NCI-H510A (cell line): ENCODE measurements at regions not wholly inside any gene's neighbourhood (a gene's known extent, or its start where the extent isn't known, plus 50 kb on each side); places are given as distances from the start of the nearest gene placed in this dataset.

ENCODE experiments used
- DNase-seq: peaks from one replicate; lab custom pipeline; 2025; lab: John Stamatoyannopoulos, UW

DNA sequence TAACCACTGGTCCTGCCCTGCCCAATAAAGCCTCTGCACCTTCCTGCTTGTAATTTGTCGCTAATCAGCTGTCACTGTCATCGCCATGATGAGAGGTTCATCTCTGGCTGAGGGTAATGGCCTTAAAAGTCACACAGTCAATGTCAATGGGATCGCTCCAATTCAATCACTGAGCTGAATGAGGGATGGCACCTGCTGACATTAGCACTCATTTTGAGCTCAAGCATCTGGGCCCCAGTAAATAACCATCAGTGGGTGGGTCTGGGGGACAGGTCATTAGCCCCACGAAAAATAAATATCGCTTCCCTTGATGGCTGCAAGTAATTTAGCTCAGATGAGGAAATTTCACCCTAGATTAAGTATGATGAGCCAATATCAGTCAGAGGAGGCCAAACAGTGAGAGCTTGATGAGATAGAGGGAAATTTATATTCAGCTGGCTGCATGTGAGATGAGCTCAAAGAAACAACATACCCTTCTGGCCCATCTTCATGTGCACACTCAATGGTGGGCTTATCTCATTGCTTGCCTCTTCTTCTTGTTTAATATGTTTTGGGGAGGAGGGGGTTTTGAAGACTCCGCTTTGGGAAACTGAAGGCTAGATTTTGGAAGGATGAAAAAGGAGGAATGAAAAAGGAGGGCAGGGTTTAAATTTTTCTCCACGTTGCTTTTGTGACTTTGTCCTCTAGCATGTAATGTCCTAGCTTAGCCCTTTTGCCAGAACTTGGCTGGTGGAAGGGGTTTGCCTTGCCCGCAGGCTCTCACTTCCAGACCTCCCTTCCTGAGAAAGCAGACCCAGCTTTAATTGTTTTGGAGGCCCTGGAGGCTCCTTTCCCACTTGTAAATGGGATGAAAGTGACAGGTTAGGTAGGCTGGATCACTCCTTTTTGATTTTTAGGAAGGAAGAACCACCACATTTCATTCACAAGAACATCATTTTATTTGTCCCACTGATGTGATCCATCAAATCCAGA is 84.8 kb upstream of the PAQR3 start:
- no peak for DNase-seq

- DNase-seq = no peak
These were observed 83.3 kb upstream of the PAQR3 start for GRCh38 chr4:79022529-79022928.

GRCh38 chr4:79017481-79017880 is 78.2 kb upstream of the PAQR3 start:
- no peak for DNase-seq

DNA sequence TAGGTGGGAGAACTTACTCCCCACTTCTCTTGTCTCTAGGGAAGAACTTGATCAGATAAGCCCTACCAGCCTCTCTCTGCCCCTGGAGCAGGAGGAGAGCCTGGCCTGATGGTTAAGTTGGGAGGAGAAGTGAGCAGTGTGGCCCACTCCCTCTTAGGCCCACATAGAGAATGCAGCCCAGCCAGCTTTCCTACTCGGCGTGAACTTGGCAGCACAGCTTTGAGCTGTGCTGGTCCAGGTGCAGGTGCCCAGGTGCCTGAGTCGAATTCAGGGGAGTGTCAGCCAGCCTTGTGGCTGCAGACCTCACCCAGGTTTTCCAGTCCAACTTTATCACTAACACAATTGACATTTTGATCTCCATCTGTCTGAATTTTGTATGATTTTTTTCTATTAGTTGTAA is 77.6 kb upstream of the PAQR3 start:
- DNase-seq = no peak

GRCh38 chr4:79015411-79015810 is 76.2 kb upstream of the PAQR3 start:
- DNase-seq = no peak

DNA sequence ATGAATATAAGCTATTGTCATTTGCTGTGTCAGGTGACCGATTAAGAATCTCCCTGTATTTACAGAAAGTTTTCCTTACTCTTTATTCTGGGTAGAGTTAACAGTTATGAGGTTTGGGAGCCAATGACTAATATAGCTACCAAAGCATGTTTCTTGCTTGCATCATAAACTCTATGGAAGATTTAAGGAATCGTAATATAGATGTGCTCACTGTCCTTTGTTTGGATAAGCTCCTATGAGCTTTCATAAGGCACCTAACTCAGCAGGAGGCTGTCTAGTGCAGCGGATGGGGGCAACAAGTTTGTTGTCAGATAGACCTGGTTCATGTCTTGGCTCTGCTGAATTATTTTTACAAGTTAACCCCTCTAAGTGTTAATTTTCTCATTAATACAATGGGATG is 75.0 kb upstream of the PAQR3 start:
- no peak for DNase-seq

- DNase-seq = no peak
These were observed 74.5 kb upstream of the PAQR3 start for GRCh38 chr4:79013756-79014155.

- no peak for DNase-seq
These were observed 51.9 kb upstream of the PAQR3 start for GRCh38 chr4:78990938-78991810.

GRCh38 chr4:78989697-78990270 is 50.5 kb upstream of the PAQR3 start:
- no peak for DNase-seq
